Endothelial cell of umbilical vein (primary cell): ENCODE measurements at regions not wholly inside any gene's neighbourhood (a gene's known extent, or its start where the extent isn't known, plus 50 kb on each side); places are given as distances from the start of the nearest gene placed in this dataset.

Source experiments
- BruUV-seq: library from RNA; stranded (reverse); fragments of 400-500 nt; replicated peaks from 2 replicates; lab custom pipeline; 2021; lab: Mats Ljungman, UMichigan
- CTCF ChIA-PET: fragments of 300-600, 350-600 bp; sonication (Branson Sonifier 250); formaldehyde crosslinking; loops from one replicate; lab custom pipeline; 2021; ENCODE audit warnings: antibody characterized with exemption, inconsistent platforms; lab: Charles Lee
- POLR2A ChIA-PET: fragments of 300-600, 350-600 bp; sonication (Branson Sonifier 250); formaldehyde crosslinking; loops from one replicate; lab custom pipeline; 2021; ENCODE audit warnings: antibody characterized with exemption, inconsistent platforms; lab: Charles Lee
- DNase-seq: peaks from one replicate; pipeline ENCODE4 v3.0.0-alpha.2; 2011; ENCODE audit warnings: low read depth, low spot score
- FAIRE-seq: peaks from 2 replicates; lab custom pipeline; 2011; peaks lifted over from hg19 to GRCh38; lab: Jason Lieb, UNC
- H2AFZ ChIP-seq: 2 replicates; pipeline ENCODE4 v1.6.0; 2012; ENCODE audit warnings: low read depth, low read length, control low read depth, inconsistent platforms
- H3K27ac ChIP-seq: 2 replicates; pipeline ENCODE4 v1.5.1; 2011; ENCODE audit warnings: low read depth, mild to moderate bottlenecking, control low read depth, low read length, moderate library complexity; ENCODE audit not compliant: insufficient read depth
- H3K27me3 ChIP-seq, 2 experiments: 2 replicates each; pipeline versions ENCODE4 v1.6.0 to v1.6.1; 2011; ENCODE audit warnings: low read length in 2 of 2, mixed read lengths in 1 of 2; ENCODE audit not compliant: control insufficient read depth in 2 of 2, insufficient read depth in 2 of 2
- H3K36me3 ChIP-seq, 2 experiments: 2 replicates in 1 of 2; 3 replicates in 1 of 2; pipeline ENCODE4 v1.5.1; 2011; ENCODE audit warnings: low read length in 2 of 2, mild to moderate bottlenecking in 1 of 2, moderate library complexity in 1 of 2; ENCODE audit not compliant: control insufficient read depth in 2 of 2, insufficient read depth in 2 of 2; ENCODE audit errors: extremely low read depth in 1 of 2
- H3K4me1 ChIP-seq: 3 replicates; pipeline ENCODE4 v1.5.1; 2011; ENCODE audit warnings: mild to moderate bottlenecking, low read length; ENCODE audit not compliant: control insufficient read depth, insufficient read depth; ENCODE audit errors: extremely low read depth
- H3K4me2 ChIP-seq: 2 replicates; pipeline ENCODE4 v1.6.1; 2011; ENCODE audit warnings: low read length, control low read depth, mixed read lengths; ENCODE audit not compliant: insufficient read depth
- H3K4me3 ChIP-seq, 3 experiments: fragments of 200-600 bp in 1 of 3; sonication (generic), shearing (Covaris generic) in 1 of 3; replicated peaks in 1 of 3; 2 replicates each; pipeline ENCODE4 v1.5.1; 2011 to 2016; ENCODE audit warnings: control low read depth in 3 of 3, low read length in 3 of 3, mild to moderate bottlenecking in 2 of 3, inconsistent platforms in 1 of 3, low read depth in 1 of 3, moderate library complexity in 1 of 3; ENCODE audit not compliant: insufficient read depth in 1 of 3
- H3K79me2 ChIP-seq: 2 replicates; pipeline ENCODE4 v1.6.0; 2012; ENCODE audit warnings: low read length, inconsistent platforms; ENCODE audit not compliant: control insufficient read depth, insufficient read depth
- H3K9ac ChIP-seq: replicated peaks from 2 replicates; pipeline ENCODE3; 2011; ENCODE audit warnings: low read length, control low read depth; ENCODE audit not compliant: insufficient read depth; ENCODE audit errors: extremely low read depth
- H3K9me1 ChIP-seq: replicated peaks from 3 replicates; pipeline ENCODE4 v1.6.0; 2011; ENCODE audit warnings: mild to moderate bottlenecking, low read length; ENCODE audit not compliant: control insufficient read depth, insufficient read depth; ENCODE audit errors: extremely low read depth
- H3K9me3 ChIP-seq: replicated peaks from 2 replicates; pipeline ENCODE4 v1.5.1; 2012; ENCODE audit warnings: low read length, inconsistent platforms; ENCODE audit not compliant: control insufficient read depth, insufficient read depth
- H4K20me1 ChIP-seq: replicated peaks from 2 replicates; pipeline ENCODE3; 2011; ENCODE audit warnings: mild to moderate bottlenecking, low read length; ENCODE audit not compliant: control insufficient read depth, insufficient read depth; ENCODE audit errors: extremely low read depth
- EZH2 ChIP-seq: IDR thresholded peaks from 2 replicates; pipeline ENCODE4 v1.6.1; 2012; ENCODE audit warnings: borderline replicate concordance, low read depth, mild to moderate bottlenecking, moderate library complexity, low read length, inconsistent platforms; ENCODE audit not compliant: severe bottlenecking
- FOS ChIP-seq: IDR thresholded peaks from 2 replicates; pipeline ENCODE4 v1.6.1; 2011; ENCODE audit warnings: mild to moderate bottlenecking, low read length, moderate library complexity, borderline replicate concordance; ENCODE audit not compliant: insufficient read depth
- GATA2 ChIP-seq: IDR thresholded peaks from 2 replicates; pipeline ENCODE4 v1.7.0; 2011; ENCODE audit warnings: low read depth, mild to moderate bottlenecking, moderate library complexity, mixed read lengths, low read length; ENCODE audit not compliant: insufficient read length, insufficient read depth
- JUN ChIP-seq: IDR thresholded peaks from 2 replicates; pipeline ENCODE4 v1.6.1; 2011; ENCODE audit warnings: borderline replicate concordance, low read depth; ENCODE audit not compliant: insufficient read length, insufficient read depth
- MYC ChIP-seq: IDR thresholded peaks from one replicate; pipeline ENCODE4 v1.6.1; 2011; ENCODE audit warnings: mild to moderate bottlenecking, low read depth, low read length
- POLR2A ChIP-seq: IDR thresholded peaks from 2 replicates; pipeline ENCODE4 v1.6.1; 2012; ENCODE audit warnings: low read depth, mild to moderate bottlenecking, control low read depth, low read length
- POLR2AphosphoS5 ChIP-seq: IDR thresholded peaks from 2 replicates; pipeline ENCODE4 v1.6.1; 2012; ENCODE audit warnings: low read depth, mild to moderate bottlenecking, control low read depth, low read length, moderate library complexity; ENCODE audit not compliant: insufficient read depth
- dilution Hi-C: fragments of 300-500 bp; cut with MboI; formaldehyde crosslinking; loops from one replicate; pipeline ENCODE4 v1.15.0; 2019; ENCODE audit warnings: low sequenced_read_pairs; ENCODE audit not compliant: extremely low pct_ligation_motif_present
- intact Hi-C: fragments of 100-400 bp; cut with micrococcal nuclease; formaldehyde crosslinking; loops from one replicate; pipeline ENCODE4 v1.10.0; 2022
- TF ChIP-seq, protein P1 (sequence below): IDR thresholded peaks from 2 replicates; pipeline ENCODE4 v1.6.1; 2011; ENCODE audit not compliant: insufficient read depth, insufficient read length
- TF ChIP-seq, protein P2 (sequence below), 2 donors: IDR thresholded peaks; 1 replicate in 1 of 2; 2 replicates in 1 of 2; pipeline ENCODE4 v1.5.1; 2011; ENCODE audit warnings: low read length in 2 of 2, mild to moderate bottlenecking in 2 of 2, moderate library complexity in 2 of 2, control low read depth in 1 of 2, inconsistent platforms in 1 of 2, low read depth in 1 of 2; ENCODE audit not compliant: insufficient read depth in 1 of 2; ENCODE audit errors: extremely low read depth in 1 of 2

DNA sequence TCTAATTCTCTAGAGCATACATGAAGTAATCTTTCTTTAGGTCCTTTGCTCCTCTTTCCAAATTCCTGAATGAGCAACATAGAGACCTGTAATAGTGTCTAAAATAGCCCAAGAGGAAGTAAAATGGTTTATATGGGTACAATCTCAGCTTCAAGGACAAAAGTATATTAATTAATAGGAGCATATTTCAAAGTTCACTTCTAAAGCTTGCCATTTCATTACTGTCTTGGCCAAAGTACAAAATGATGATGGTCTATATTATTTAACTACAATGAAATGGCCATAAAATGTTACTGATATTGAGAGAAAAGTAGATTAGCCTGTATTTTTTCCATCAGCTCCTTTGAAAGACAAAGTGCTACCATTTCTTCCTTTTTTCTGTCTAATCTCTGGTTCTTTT lies 410.4 kb upstream of the NOVA1 start:
- no peaks in the 10 kb centered on the region for H3K4me1 ChIP-seq
- no peaks in the 10 kb centered on the region for H3K9me3 ChIP-seq
- ChIA-PET POLR2A (no interaction called here), CTCF (interaction anchor here (1.1 kb wide), 1 partner anchor 21 kb away, joined by 3 read pairs; no protein-coding TSS in a partner anchor)
- H3K9ac ChIP-seq: no peak overlapping the region
- no peaks in the 10 kb centered on the region for H3K27me3 ChIP-seq
- H3K27ac ChIP-seq: no peak overlapping the region
- no TSS peak for BruUV-seq
- H3K4me2 ChIP-seq: no peak overlapping the region
- no peak overlapping the region for H2AFZ ChIP-seq
- TF ChIP-seq JUN (no peak), GATA2 (no peak), FOS (no peak), POLR2AphosphoS5 (no peak), EZH2 (no peak), POLR2A (no peak), MYC (no peak)
- TF ChIP-seq, protein P1, sequence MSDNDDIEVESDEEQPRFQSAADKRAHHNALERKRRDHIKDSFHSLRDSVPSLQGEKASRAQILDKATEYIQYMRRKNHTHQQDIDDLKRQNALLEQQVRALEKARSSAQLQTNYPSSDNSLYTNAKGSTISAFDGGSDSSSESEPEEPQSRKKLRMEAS: no peak
- TF ChIP-seq, protein P2, sequence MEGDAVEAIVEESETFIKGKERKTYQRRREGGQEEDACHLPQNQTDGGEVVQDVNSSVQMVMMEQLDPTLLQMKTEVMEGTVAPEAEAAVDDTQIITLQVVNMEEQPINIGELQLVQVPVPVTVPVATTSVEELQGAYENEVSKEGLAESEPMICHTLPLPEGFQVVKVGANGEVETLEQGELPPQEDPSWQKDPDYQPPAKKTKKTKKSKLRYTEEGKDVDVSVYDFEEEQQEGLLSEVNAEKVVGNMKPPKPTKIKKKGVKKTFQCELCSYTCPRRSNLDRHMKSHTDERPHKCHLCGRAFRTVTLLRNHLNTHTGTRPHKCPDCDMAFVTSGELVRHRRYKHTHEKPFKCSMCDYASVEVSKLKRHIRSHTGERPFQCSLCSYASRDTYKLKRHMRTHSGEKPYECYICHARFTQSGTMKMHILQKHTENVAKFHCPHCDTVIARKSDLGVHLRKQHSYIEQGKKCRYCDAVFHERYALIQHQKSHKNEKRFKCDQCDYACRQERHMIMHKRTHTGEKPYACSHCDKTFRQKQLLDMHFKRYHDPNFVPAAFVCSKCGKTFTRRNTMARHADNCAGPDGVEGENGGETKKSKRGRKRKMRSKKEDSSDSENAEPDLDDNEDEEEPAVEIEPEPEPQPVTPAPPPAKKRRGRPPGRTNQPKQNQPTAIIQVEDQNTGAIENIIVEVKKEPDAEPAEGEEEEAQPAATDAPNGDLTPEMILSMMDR (IDR thresholded peaks at IDR 0.05; ENCODE audit: extremely low read depth in 1 of 2, insufficient read depth in 1 of 2, low read depth in 1 of 2, low read length in 2 of 2): no peak
- DNase-seq (no peak), FAIRE-seq (no peak)
- H3K9me1 ChIP-seq: no peaks in the 10 kb centered on the region
- intact Hi-C loops (no loop called here), dilution Hi-C loops (no loop called here)
- H4K20me1 ChIP-seq: no peaks in the 10 kb centered on the region
- H3K4me3 ChIP-seq: no peak overlapping the region
- no peaks in the 10 kb centered on the region for H3K79me2 ChIP-seq
- H3K36me3 ChIP-seq: no peaks in the 10 kb centered on the region
